ENCODE measurements at regions not wholly inside any gene's neighbourhood (a gene's known extent, or its start where the extent isn't known, plus 50 kb on each side); places are given as distances from the start of the nearest gene placed in this dataset.
"Not testable (repeated sequence)": the region's sequence is repeated elsewhere in the genome, so short reads cannot be mapped to it uniquely, and the experiment has no call there.

GRCh38 chr17:14753383-14753782 is 452.5 kb downstream of the HS3ST3B1 start:
- DNase-seq, result no peak

GRCh38 chr17:14752011-14752410 is 451.1 kb downstream of the HS3ST3B1 start:
- DNase-seq, result no peak

GRCh38 chr17:14750866-14751265 is 450.0 kb downstream of the HS3ST3B1 start:
- DNase-seq, result no peak

- no peak for DNase-seq
These were observed 448.4 kb downstream of the HS3ST3B1 start for GRCh38 chr17:14749269-14749668.

GRCh38 chr17:14748036-14748710 is 447.3 kb downstream of the HS3ST3B1 start:
- DNase-seq, result no peak

GRCh38 chr17:14747603-14747950 is 446.7 kb downstream of the HS3ST3B1 start:
- no peak for DNase-seq

GRCh38 chr17:14746822-14747602 is 446.1 kb downstream of the HS3ST3B1 start:
- no peak for DNase-seq

GRCh38 chr17:14745541-14745940 is 444.7 kb downstream of the HS3ST3B1 start:
- no peak for DNase-seq

- no peak for DNase-seq
These were observed 444.0 kb downstream of the HS3ST3B1 start for GRCh38 chr17:14744761-14745473.

GRCh38 chr17:14741491-14741890 is 440.6 kb downstream of the HS3ST3B1 start:
- no peak for DNase-seq

- DNase-seq, result no peak
These were observed 439.0 kb downstream of the HS3ST3B1 start for GRCh38 chr17:14739656-14740431.

- no peak for DNase-seq
These were observed 437.7 kb downstream of the HS3ST3B1 start for GRCh38 chr17:14738652-14738988.

GRCh38 chr17:14737984-14738651 is 437.2 kb downstream of the HS3ST3B1 start:
- no peak for DNase-seq

GRCh38 chr17:14736631-14737030 is 435.8 kb downstream of the HS3ST3B1 start:
- DNase-seq, result no peak

- no peak for DNase-seq
These were observed 432.5 kb downstream of the HS3ST3B1 start for GRCh38 chr17:14733376-14733775.

- DNase-seq, result no peak
These were observed 431.3 kb downstream of the HS3ST3B1 start for GRCh38 chr17:14732211-14732610.

- no peak for DNase-seq
These were observed 430.7 kb downstream of the HS3ST3B1 start for GRCh38 chr17:14731591-14731990.

- no peak for DNase-seq
These were observed 429.9 kb downstream of the HS3ST3B1 start for GRCh38 chr17:14730821-14731220.

GRCh38 chr17:14725729-14726128 is 424.8 kb downstream of the HS3ST3B1 start:
- no peak for DNase-seq

- no peak for DNase-seq
These were observed 423.9 kb downstream of the HS3ST3B1 start for GRCh38 chr17:14724770-14725169.

- not testable (repeated sequence) for DNase-seq
These were observed 422.5 kb downstream of the HS3ST3B1 start for GRCh38 chr17:14723349-14723748.

GRCh38 chr17:14719942-14720341 is 419.1 kb downstream of the HS3ST3B1 start:
- no peak for DNase-seq

- no peak for DNase-seq
These were observed 417.0 kb downstream of the HS3ST3B1 start for GRCh38 chr17:14717859-14718258.

All from stimulated activated naive CD4-positive, alpha-beta T cell (primary cell).